GM19438 (cell line): ENCODE measurements at regions not wholly inside any gene's neighbourhood (a gene's known extent, or its start where the extent isn't known, plus 50 kb on each side); places are given as distances from the start of the nearest gene placed in this dataset.
"Not testable (repeated sequence)": the region's sequence is repeated elsewhere in the genome, so short reads cannot be mapped to it uniquely, and the experiment has no call there.

Experiments
- ATAC-seq: cut with Tn5 transposase; IDR thresholded peaks from one replicate; pipeline ENCODE4 v1.9.1; 2021; ENCODE audit warnings: low read depth; ENCODE audit not compliant: unreplicated experiment

DNA sequence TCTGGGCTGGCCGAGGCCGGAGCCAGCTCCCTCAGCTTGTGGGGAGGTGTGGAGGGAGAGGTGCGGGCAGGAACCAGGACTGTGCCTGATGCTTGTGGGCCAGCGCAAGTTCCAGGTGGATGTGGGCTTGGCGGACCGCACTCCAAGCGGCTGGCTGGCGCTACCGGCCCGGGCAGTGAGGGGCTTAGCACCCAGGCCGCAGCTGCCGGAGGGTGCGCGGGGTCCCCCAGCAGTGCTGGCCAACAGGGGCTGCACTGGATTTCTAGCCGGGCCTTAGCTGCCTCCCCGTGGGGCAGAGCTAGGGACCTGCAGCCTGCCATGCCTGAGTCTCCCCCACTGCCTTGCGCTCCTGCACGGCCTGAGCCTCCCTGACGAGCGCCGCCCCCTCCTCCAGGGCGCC, 242.8 kb downstream of the CCSER2 start:
- no peak for ATAC-seq

DNA sequence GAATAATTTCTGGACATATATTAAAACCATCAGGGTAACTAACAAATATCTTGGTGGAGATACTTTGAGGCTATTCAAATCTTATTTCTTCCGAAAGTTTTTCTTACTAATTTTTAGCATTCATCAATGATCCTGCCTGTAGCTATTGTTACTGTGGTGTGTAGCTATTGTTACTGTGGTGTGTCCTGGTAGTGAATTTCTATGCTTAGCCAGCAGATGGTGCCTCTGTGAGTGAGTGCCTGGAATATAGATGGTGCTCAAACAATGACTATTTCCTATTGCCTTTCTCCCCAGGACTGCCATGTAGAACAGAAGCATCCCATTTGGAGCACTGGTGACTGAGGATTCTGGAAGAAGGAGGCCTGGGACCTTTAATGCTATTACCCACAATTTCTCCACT, 245.7 kb downstream of the CCSER2 start:
- ATAC-seq, result no peak

DNA sequence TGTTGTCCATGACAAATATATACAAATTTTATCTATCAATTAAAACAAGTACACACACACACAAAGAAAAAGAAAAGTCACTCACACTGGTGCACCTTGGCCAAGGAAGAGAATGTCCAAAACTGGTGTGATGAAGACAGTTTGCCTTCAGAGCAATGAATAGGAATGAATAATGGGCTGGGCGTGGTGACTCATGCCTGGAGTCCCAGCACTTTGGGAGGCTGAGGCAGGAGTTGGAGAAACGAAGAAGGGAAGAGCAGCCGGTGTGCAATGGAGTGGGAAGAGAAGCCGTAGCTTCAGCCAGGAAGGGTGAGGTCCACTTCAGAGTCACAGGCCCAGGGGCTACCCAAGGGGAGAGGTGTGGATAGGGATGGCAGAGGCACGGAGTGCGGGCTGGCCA, 253.6 kb downstream of the CCSER2 start:
- ATAC-seq, result no peak

DNA sequence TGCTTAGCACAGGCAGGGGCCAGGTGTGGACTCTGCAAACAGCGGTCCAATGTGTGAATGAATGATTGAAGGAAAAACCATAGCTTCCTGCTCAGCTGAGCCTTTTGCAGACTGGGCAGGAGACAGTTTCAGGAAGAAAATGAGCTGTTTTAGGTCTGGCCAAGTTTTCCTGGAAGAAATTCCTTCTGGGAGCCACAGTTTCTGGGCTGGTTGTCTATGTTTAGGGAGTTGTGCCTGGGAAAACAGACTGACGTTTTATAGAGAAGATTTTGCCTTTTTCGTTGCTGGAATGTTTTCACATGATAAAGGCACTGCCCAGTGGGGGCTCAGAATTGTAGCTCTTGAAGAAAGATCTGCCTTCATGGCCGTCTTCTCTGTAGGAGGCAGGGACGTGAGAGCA, 255.1 kb downstream of the CCSER2 start:
- ATAC-seq, result no peak

DNA sequence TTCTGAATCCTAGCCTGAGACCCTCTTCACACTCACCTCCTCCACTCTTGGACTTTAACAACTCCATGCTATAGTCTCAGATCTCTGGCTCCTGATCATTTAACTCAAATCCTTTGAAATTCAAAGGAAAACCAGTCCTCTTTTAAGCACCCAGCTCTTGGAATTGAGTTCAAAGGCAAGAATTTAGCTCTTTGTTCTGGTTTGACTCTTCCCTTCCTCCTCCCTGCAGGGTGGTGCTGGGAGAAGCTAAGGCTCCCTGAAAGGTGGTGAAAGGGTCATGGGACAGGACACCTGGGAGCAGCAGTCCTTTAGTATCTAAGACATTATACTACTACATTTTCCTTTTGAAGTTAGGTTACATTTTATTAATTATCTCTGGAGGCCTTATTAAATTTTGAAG, 259.4 kb downstream of the CCSER2 start:
- ATAC-seq, result no peak

DNA sequence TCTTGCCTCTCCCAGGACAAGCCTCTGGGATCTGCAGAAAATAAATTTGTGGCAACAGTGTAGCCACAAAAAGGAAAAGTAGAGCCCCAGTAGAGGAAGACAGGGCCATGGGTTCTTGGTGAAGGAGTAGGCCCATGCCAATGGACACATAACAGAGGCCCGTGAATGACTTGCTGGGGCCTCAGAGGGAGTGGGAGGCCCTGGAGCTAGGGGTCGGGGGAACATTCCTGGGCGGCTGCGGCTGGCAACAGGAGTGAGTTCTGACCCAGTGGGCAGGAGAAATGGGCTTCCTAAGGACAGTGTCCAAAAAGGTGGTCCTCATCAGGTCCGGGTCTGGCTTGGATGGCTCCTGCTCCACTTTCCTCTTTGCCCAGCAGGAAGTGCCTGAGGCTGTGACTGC, 260.0 kb downstream of the CCSER2 start:
- no peak for ATAC-seq

DNA sequence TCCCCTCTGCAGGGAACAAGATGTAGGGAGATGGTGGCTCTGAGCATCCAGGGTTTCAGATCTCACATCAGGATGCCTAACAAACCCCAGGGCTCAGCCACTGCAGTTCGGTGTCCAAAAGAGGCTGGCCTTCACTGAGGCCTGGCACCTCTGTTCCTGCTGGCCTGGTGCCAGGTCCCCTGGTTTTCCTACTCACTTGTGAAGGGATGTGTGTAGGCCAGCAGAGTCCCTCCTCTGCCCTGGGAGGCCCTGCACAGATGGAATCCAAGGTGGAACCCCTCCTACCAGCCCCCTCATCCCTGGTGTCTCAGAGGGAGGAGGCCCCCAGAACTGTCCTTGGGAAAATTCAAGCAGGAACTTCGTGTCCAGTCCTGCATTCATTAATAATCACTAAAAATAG, 260.6 kb downstream of the CCSER2 start:
- ATAC-seq, result no peak

DNA sequence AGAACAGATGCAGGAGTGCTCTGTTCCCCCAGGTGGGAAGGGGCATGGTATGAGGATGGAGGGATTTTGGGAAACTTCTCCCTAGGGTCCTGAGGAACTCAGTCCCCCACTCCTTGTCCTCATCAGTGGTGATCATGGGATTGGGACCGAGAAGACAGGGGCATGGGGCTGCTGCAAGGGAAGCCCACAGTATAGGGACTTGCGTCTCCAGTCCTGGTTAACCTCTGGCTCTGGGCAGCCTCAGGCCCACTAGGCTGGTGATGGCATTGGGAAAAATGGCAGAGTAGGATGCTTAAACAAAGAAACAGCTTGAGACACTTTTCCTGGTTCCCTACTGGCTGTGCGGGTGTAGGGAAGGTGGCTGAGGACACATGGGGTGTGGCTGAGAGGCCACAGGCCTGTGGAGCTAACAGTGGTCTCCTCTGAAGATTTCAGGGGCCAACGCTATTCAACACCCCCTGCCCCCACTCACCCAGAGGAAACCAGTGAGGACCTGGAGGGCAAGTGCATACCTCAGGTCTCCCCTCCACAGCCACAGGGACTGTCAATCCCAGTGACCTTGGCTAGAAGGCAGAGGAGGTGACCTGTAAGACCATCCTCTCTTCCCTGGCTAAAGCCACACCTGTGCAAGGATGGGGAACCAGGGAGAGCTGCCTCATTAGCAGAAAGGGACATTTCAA, 261.3 kb downstream of the CCSER2 start:
- no peak for ATAC-seq

DNA sequence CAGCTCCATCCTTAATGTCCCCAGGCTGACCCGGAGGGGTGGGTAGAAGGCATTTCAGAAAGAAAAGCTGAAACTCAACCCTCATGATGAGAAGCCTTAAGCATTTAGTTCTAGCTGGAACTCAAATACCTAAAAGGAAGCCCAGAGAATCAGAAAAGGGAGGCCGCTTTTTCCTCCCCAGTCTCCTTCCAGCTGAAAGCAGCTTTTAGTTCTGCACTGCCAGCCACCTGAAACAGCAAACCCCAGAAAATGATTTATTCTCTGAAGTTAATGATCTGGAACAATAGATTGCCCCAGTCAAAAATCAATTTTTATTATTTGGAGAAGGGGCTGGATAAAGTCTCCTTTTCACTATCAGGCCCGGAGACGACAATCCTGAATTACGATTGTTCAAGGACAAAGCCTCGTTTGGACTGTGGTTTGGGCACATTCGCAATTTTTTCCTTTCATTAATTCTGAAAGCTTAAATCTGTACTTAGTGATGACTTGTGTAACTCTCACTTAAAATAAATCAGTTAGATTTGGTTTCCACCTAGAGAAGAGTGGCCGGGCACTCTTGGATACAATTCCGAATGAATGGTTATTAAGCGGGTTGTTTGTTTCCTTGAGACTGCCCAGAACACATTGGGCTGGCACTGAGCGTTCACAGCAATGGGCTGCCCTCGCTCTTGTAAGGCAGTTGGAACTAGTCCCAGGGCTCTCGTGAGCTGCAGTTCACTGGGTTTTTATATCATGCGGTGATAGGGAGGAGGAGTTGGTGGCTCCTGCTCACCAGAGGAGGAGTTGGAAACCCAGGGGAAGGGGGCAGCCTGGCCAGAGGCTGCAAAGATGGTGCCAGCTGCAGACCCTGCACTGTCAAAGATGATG, 262.2 kb downstream of the CCSER2 start:
- no peak for ATAC-seq

DNA sequence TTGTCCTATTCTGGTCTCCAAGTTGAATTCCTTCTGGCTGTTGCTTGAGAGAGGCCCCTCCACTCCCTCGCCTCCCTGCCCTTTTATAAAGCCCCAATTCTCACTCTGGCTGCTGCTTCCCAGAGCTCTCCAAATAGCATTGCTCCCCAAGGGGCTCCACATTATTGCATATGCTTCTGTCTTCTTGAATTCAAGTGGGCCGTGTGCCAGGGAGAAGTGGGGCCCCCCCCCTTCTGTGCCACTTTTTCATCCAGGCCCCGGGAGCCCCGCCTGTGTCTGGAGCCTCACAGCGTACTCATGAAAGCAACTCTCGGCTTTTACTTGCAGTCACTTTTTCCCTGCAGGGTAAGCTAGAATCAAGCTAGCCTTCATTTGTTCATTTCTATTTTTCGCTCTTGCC, 265.1 kb downstream of the CCSER2 start:
- ATAC-seq, result no peak

DNA sequence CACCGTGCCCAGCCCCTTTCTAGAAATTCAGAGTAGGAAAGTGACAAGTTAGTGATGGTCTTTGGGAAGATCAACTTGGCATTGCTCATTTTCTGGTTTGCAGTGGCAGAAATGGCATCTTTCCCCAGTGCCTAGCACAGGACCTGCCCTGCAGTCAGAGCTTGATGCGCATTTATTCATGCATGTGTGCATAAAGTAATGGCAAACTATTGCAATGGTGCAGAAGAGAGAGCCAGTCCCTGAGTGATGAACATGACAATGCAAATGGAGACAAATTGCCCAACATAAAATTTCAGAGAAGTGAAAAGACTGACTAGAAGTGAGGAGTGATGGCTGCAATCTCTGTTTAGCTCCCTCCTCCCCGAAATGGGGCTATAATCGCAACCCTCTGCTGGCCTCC, 268.2 kb downstream of the CCSER2 start:
- no peak for ATAC-seq

DNA sequence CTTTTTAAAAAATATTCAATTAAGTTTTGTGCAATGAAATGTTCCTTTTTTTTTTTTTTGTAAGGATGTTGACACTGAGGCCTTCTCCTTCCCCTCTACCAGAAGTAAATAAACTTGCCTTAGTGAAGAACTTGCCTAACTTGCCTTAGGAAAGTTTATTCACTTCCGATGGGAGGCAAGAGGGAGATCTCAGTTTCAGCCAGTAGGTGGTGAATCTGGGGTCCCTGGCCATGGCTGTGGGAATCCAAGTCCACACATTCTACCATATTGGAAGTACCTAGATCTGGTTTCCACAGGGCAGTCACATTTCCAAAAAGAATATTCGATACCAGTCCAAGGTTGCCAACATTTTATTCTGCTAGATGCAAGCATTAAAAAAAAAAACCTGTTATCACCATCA, 270.9 kb downstream of the CCSER2 start:
- no peak for ATAC-seq

DNA sequence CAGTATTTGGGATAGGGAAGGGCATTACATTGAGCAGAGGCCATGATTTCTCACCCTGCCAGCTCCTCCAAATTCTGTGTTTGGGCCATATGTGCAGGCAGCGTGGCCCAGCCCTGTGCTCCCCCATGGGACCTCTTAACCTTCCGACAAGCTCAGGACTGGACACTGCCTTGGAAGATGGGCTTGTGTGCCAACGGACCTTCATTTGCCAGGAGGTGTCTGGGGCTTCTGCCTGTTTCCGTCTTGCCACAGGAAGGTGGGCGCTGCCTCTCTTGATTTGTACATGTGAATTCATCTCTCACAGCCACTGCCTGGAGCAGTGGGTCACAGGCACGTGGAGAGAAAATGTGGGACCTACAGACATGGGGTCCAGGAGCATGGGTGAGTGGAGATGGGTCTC, 272.6 kb downstream of the CCSER2 start:
- ATAC-seq, result no peak

DNA sequence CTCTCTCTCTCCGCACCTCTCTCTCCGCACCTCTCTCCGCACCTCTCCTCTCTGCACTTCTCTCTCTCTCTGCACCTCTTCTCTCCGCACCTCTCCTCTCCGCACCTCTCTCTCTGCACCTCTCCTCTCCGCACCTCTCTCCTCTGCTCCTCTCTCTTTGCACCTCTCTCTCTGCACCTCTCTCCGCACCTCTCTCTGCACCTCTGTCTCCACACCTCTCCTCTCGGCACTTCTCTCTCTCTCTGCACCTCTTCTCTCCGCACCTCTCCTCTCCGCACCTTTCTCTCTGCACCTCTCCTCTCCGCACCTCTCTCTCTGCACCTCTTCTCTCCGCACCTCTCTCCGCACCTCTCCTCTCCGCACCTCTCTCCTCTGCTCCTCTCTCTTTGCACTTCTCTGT, 274.2 kb downstream of the CCSER2 start:
- ATAC-seq, result not testable (repeated sequence)

DNA sequence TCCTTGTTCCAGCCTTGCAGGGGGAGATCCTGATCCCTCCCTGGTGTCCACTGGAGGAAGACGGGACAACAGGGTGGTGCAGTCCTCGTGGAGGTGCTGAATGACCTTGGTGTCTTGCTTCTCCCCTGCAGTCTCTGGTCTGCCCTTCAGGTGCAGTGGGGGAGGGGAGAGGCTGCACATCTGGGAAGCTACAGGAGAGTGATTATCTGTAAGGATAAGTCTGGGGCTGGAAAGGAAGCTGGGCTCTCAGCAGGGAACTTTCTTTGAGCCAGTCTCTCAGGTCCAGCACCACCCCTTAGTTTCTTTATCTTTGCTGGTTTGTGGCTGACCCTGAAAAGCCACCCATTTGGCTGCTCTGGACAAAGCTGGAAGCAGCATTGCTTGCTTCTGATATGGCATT, 275.6 kb downstream of the CCSER2 start:
- no peak for ATAC-seq

DNA sequence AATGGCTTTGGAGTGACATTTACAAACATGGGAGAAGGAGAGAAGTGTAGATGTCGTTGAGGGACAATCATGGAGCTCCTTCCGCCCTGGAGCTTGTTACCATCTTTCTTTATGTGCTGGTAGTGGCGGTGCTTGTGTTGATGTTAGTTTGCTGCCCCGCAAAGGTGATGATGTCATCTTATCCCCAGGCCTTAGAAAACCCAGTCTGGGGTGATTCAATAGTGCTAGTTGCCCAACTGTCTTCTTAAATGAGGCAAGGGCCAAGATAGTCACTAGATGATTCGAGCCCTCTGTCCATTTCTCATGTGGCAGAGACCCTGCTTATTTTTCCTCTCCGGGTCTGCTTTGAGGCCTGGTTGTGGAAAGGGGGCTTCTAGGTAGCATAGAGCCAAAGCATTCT, 277.4 kb downstream of the CCSER2 start:
- no peak for ATAC-seq

DNA sequence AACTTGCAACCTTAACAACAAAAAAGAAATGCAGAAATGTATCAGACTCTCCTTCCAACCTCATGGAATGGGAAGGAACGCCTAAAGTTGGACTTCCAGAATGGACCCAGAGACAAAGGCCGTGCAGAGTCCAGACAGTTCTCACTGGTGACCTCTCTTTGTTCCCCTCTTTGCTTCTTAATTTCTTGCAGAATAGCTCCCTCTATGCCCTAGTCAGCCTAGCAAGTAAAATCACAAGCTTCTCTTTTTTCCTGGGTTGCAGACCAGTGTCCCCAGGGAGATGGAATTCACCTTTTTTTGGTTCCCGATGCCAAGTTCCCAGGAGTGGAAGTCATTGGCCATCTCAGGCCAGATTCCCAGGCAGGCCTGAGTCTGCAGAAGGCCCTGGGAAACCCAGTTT, 278.0 kb downstream of the CCSER2 start:
- ATAC-seq, result no peak

DNA sequence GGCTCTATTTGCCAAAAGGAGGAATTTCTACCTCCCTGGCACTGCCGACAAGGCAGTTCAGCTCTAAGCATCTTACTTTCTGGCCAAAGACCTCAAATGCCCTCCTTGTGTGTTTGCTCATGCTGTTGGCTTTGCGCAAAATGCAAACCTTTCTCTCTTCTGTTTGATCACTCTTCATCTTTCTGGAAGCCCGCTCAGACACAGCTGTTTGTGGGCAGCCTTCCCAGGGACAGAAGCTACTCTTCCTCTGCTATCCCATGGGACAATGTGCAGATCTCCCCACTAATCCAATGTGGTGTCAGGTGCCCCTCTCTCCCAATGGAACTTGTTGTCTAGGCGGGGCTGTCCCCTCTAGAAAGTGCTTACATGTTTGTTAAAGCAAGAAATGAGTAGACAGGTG, 278.7 kb downstream of the CCSER2 start:
- no peak for ATAC-seq

DNA sequence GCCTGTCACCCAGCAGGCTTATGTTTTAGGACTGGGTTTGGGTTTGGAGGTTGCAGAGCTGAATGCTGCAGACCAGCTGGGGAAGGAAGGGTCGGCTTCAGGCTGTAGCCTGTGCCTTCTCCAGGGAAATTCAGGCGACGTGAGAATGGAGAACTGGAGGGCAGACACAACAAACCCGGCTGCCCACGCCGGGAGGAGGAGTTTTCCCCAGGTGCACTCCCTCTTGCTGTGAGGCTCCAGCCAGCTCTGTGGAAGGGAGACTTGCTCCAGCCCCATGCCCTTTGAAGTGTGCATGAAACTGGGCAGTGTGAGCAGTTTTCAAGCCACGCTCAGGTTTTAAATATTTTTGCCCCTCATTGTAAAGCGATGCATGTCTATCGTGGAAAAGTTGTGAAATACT, 279.1 kb downstream of the CCSER2 start:
- ATAC-seq, result no peak

DNA sequence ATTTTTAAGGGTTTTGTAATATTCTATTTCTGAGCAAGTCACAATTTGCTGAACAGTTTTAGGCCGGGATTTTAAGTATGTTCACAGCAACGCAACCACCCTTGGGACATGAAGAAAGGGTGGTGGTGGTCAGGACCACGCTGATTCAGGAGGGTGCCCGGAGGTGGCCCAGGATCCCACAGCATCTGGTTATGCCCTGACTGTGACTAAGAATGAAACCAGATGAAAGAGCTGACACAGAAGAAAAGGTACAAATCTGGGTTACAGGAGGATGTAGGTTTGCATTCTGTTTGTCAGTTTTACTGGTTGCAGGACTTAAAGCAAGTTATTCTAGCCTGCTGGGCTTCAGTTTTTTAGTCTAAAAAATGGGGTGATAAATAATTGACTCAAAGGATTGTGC, 279.7 kb downstream of the CCSER2 start:
- no peak for ATAC-seq

DNA sequence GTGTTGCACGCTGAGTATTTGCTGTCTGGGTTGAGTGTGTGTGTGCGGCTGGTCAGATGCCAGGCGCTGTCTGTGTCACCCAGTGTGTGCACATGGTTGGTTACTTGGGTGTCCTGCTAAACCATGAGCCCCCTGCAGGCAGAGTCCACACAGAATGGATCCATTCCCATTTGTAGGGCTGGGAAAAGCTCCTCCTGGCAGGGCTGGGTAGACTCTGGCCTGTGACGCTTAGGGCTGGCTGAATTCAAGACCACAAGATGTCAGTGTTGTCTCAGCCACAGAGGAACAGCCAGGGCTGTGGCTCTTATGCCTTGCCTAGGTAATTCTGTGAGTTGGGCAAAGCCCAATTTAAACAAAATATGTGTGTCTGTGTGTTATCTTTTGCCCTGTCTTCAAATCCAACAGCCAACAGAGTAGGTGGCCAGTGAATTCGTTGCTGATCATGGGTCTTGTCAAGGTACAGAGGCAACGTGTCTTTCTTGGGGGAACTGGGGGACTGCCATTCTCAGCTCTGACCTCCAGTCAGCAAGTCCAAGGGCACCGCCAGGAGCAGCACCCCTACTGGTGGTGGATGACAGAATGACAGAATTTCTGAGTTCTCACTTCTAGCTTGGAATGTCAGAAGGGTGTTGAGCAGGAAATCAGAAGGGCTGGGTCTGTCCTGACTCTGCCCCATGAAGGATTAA, 285.1 kb downstream of the CCSER2 start:
- ATAC-seq, result peak; percentile 53
